ENCODE measurements at regions not wholly inside any gene's neighbourhood (a gene's known extent, or its start where the extent isn't known, plus 50 kb on each side); places are given as distances from the start of the nearest gene placed in this dataset.

DNA sequence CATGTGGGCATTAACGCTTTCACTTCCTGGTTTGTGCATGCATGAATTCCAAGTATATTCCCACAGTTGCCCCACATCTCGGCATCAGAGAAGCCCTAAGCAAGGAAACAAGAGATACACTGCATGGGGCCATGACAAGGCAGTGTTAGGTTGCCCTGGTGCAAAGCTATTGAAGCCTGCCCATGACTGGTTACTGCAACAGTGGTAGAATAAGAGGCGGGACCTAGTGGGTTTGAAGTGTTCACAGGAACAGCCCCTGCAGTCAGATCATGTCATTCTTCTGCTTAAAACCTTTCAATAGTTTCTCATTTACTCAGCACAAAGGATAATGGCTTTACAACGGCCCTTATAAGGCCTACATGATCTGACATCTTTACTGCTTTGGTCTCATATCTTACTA, 80.9 kb upstream of the TOPAZ1 start (continued):
- TF ChIP-seq POLR2AphosphoS2 (IDR thresholded peaks at IDR 0.05; ENCODE audit: low read depth, low read length) = no peak
- no peak for TF ChIP-seq BCL11A (IDR thresholded peaks at IDR 0.05; ENCODE audit: low read depth, low read length)

DNA sequence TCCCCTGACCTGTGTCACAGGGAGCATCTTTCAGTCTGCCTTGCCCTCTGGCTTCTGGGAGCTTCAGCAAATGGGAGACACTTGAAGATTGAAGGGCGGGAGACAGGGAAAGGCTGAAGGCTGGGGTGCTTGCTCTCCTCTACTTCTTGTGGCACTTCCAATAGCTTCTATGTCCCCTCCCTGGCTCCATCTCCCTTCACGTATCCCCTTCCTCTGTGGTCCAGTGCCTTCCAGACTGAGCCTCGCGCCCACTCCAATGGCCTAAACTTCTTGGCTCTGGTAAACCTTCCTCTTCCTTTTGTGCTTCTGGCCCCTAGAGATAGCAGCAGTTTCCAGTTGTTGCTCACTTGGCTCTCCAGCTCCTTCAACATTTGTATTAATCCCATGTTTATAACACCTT, 69.8 kb upstream of the TOPAZ1 start:
- no peaks in the 10 kb centered on the region for H3K36me3 ChIP-seq (ENCODE audit: control insufficient read depth in 2 of 2, insufficient read depth in 2 of 2, low read length in 1 of 2)
- no peak overlapping the region for H3K9ac ChIP-seq (ENCODE audit: control insufficient read depth, insufficient read depth, low read length)
- DNase-seq (ENCODE audit: low read depth, low spot score) (no peak), FAIRE-seq (no peak), ATAC-seq (no peak)
- RAD21 ChIA-PET (ENCODE audit: unreplicated experiment) = no interaction called here
- in situ Hi-C loops (cut with MboI) = no loop called here
- H3K79me2 ChIP-seq (ENCODE audit: control insufficient read depth, insufficient read depth, low read length) = no peaks in the 10 kb centered on the region
- H3K9me3 ChIP-seq (replicated peaks; ENCODE audit: control insufficient read depth, insufficient read depth, low read length) = no peaks in the 10 kb centered on the region
- no peaks in the 10 kb centered on the region; a peak in 1 of 4 replicates for H3K27me3 ChIP-seq (replicated peaks in 1 of 2; ENCODE audit: control insufficient read depth in 2 of 2, insufficient read depth in 2 of 2, low read length in 1 of 2)
- SMC1A ChIA-PET (ENCODE audit: uncharacterized antibody, unreplicated experiment) = no interaction called here
- 62% methylated on average over 4 of the region's 4 CpGs for WGBS (ENCODE audit: insufficient coverage, insufficient replicate concordance, low lambda C conversion rate, missing lambda C conversion rate)
- CTCF ChIA-PET = no interaction called here
- H3K4me3 ChIP-seq = no peak overlapping the region
- no peak overlapping the region for H3K4me2 ChIP-seq (ENCODE audit: control insufficient read depth, insufficient read depth)
- intact Hi-C loops (cut with micrococcal nuclease; ENCODE audit: unreplicated experiment) = no loop called here
- no peaks in the 10 kb centered on the region for H3K4me1 ChIP-seq (ENCODE audit: control insufficient read depth, insufficient read depth, low read length)
- H2AFZ ChIP-seq (ENCODE audit: control insufficient read depth, low read depth, low read length) = no peak overlapping the region
- H4K20me1 ChIP-seq (ENCODE audit: control insufficient read depth, insufficient read depth) = no peaks in the 10 kb centered on the region
- BruUV-seq (replicated peaks) = no TSS peak
- POLR2A ChIA-PET = no interaction called here
- H3K27ac ChIP-seq (ENCODE audit: control insufficient read depth, insufficient read depth) = no peak overlapping the region
- no peak for TF ChIP-seq NRF1 (conservative IDR thresholded peaks at IDR 0.05; ENCODE audit: low read depth, low read length)
- TF ChIP-seq, protein P1, sequence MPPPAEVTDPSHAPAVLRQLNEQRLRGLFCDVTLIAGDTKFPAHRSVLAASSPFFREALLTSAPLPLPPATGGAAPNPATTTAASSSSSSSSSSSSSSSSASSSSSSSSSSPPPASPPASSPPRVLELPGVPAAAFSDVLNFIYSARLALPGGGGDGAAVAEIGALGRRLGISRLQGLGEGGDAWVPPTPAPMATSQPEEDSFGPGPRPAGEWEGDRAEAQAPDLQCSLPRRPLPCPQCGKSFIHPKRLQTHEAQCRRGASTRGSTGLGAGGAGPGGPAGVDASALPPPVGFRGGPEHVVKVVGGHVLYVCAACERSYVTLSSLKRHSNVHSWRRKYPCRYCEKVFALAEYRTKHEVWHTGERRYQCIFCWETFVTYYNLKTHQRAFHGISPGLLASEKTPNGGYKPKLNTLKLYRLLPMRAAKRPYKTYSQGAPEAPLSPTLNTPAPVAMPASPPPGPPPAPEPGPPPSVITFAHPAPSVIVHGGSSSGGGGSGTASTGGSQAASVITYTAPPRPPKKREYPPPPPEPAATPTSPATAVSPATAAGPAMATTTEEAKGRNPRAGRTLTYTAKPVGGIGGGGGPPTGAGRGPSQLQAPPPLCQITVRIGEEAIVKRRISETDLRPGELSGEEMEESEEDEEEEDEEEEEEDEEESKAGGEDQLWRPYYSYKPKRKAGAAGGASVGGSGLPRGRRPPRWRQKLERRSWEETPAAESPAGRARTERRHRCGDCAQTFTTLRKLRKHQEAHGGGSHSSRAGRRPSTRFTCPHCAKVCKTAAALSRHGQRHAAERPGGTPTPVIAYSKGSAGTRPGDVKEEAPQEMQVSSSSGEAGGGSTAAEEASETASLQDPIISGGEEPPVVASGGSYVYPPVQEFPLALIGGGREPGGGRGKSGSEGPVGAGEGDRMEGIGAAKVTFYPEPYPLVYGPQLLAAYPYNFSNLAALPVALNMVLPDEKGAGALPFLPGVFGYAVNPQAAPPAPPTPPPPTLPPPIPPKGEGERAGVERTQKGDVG (CRISPR knock-in tag; IDR thresholded peaks at IDR 0.05) = no peak
- TF ChIP-seq, protein P2, sequence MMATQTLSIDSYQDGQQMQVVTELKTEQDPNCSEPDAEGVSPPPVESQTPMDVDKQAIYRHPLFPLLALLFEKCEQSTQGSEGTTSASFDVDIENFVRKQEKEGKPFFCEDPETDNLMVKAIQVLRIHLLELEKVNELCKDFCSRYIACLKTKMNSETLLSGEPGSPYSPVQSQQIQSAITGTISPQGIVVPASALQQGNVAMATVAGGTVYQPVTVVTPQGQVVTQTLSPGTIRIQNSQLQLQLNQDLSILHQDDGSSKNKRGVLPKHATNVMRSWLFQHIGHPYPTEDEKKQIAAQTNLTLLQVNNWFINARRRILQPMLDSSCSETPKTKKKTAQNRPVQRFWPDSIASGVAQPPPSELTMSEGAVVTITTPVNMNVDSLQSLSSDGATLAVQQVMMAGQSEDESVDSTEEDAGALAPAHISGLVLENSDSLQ (IDR thresholded peaks at IDR 0.05) = no peak
- no peak for TF ChIP-seq EZH2 (IDR thresholded peaks at IDR 0.05; ENCODE audit: borderline replicate concordance, control insufficient read depth, low read depth, low read length)
- TF ChIP-seq, protein P3, sequence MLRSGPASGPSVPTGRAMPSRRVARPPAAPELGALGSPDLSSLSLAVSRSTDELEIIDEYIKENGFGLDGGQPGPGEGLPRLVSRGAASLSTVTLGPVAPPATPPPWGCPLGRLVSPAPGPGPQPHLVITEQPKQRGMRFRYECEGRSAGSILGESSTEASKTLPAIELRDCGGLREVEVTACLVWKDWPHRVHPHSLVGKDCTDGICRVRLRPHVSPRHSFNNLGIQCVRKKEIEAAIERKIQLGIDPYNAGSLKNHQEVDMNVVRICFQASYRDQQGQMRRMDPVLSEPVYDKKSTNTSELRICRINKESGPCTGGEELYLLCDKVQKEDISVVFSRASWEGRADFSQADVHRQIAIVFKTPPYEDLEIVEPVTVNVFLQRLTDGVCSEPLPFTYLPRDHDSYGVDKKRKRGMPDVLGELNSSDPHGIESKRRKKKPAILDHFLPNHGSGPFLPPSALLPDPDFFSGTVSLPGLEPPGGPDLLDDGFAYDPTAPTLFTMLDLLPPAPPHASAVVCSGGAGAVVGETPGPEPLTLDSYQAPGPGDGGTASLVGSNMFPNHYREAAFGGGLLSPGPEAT (IDR thresholded peaks at IDR 0.05; ENCODE audit: low read depth) = no peak
- TF ChIP-seq SMC3 (IDR thresholded peaks at IDR 0.05; ENCODE audit: borderline replicate concordance, low read length) = no peak
- TF ChIP-seq NR2C1 (IDR thresholded peaks at IDR 0.05) = no peak
- TF ChIP-seq, protein P4, sequence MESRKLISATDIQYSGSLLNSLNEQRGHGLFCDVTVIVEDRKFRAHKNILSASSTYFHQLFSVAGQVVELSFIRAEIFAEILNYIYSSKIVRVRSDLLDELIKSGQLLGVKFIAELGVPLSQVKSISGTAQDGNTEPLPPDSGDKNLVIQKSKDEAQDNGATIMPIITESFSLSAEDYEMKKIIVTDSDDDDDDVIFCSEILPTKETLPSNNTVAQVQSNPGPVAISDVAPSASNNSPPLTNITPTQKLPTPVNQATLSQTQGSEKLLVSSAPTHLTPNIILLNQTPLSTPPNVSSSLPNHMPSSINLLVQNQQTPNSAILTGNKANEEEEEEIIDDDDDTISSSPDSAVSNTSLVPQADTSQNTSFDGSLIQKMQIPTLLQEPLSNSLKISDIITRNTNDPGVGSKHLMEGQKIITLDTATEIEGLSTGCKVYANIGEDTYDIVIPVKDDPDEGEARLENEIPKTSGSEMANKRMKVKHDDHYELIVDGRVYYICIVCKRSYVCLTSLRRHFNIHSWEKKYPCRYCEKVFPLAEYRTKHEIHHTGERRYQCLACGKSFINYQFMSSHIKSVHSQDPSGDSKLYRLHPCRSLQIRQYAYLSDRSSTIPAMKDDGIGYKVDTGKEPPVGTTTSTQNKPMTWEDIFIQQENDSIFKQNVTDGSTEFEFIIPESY (IDR thresholded peaks at IDR 0.05) = no peak
- TF ChIP-seq, protein P5, sequence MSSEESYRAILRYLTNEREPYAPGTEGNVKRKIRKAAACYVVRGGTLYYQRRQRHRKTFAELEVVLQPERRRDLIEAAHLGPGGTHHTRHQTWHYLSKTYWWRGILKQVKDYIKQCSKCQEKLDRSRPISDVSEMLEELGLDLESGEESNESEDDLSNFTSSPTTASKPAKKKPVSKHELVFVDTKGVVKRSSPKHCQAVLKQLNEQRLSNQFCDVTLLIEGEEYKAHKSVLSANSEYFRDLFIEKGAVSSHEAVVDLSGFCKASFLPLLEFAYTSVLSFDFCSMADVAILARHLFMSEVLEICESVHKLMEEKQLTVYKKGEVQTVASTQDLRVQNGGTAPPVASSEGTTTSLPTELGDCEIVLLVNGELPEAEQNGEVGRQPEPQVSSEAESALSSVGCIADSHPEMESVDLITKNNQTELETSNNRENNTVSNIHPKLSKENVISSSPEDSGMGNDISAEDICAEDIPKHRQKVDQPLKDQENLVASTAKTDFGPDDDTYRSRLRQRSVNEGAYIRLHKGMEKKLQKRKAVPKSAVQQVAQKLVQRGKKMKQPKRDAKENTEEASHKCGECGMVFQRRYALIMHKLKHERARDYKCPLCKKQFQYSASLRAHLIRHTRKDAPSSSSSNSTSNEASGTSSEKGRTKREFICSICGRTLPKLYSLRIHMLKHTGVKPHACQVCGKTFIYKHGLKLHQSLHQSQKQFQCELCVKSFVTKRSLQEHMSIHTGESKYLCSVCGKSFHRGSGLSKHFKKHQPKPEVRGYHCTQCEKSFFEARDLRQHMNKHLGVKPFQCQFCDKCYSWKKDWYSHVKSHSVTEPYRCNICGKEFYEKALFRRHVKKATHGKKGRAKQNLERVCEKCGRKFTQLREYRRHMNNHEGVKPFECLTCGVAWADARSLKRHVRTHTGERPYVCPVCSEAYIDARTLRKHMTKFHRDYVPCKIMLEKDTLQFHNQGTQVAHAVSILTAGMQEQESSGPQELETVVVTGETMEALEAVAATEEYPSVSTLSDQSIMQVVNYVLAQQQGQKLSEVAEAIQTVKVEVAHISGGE (CRISPR knock-in tag; IDR thresholded peaks at IDR 0.05) = no peak
- no peak for TF ChIP-seq MTA2 (IDR thresholded peaks at IDR 0.05; ENCODE audit: low read depth)
